Iris pigment epithelial cell (primary cell): ENCODE measurements at regions not wholly inside any gene's neighbourhood (a gene's known extent, or its start where the extent isn't known, plus 50 kb on each side); places are given as distances from the start of the nearest gene placed in this dataset.

Experiments used
- DNase-seq: peaks from one replicate; pipeline ENCODE4 v3.0.0-alpha.2; 2011; ENCODE audit warnings: low read depth

GRCh38 chr14:104425763-104426646 is 153.6 kb upstream of the C14orf180 start:
- DNase-seq = no peak

- DNase-seq = no peak
Measured at GRCh38 chr14:104427131-104427851, 152.3 kb upstream of the C14orf180 start.

GRCh38 chr14:104428333-104428851 is 151.2 kb upstream of the C14orf180 start:
- DNase-seq = no peak

GRCh38 chr14:104428860-104429259 is 150.7 kb upstream of the C14orf180 start:
- no peak for DNase-seq

GRCh38 chr14:104429291-104429861 is 150.2 kb upstream of the C14orf180 start:
- DNase-seq = no peak

GRCh38 chr14:104431351-104431928 is 148.1 kb upstream of the C14orf180 start:
- no peak for DNase-seq

- no peak for DNase-seq
Measured at GRCh38 chr14:104431929-104432541, 147.5 kb upstream of the C14orf180 start.

GRCh38 chr14:104432611-104433231 is 146.8 kb upstream of the C14orf180 start:
- no peak for DNase-seq

- DNase-seq = no peak
Measured at GRCh38 chr14:104433401-104434213, 146.0 kb upstream of the C14orf180 start.

- DNase-seq = no peak
Measured at GRCh38 chr14:104434214-104435076, 145.1 kb upstream of the C14orf180 start.

GRCh38 chr14:104435147-104436046 is 144.2 kb upstream of the C14orf180 start:
- no peak for DNase-seq

- peak; percentile 55 for DNase-seq
Measured at GRCh38 chr14:104436047-104436591, 143.4 kb upstream of the C14orf180 start.

GRCh38 chr14:104436741-104437701 is 142.5 kb upstream of the C14orf180 start:
- DNase-seq = no peak

GRCh38 chr14:104437703-104438102 is 141.9 kb upstream of the C14orf180 start:
- DNase-seq = no peak

- DNase-seq = no peak
Measured at GRCh38 chr14:104438166-104438887, 141.2 kb upstream of the C14orf180 start.

- no peak for DNase-seq
Measured at GRCh38 chr14:104439625-104440024, 139.9 kb upstream of the C14orf180 start.
